CD14-positive monocyte (primary cell): ENCODE measurements at regions not wholly inside any gene's neighbourhood (a gene's known extent, or its start where the extent isn't known, plus 50 kb on each side); places are given as distances from the start of the nearest gene placed in this dataset.

Experiments
- DNase-seq, 3 donors: peaks; one replicate each; pipeline ENCODE4 v3.0.0-alpha.2; 2011 to 2022
- H2AFZ ChIP-seq: 2 replicates; pipeline ENCODE4 v1.6.0; 2012; ENCODE audit warnings: mild to moderate bottlenecking, low read depth, low read length, inconsistent platforms; ENCODE audit not compliant: insufficient read depth, poor library complexity, severe bottlenecking
- H3K27ac ChIP-seq, 2 donors: 1 replicate in 1 of 2; 2 replicates in 1 of 2; pipeline ENCODE4 v1.5.1; 2012 to 2013; ENCODE audit warnings: low read length in 2 of 2, control low read depth in 1 of 2, inconsistent platforms in 1 of 2, low read depth in 1 of 2, mild to moderate bottlenecking in 1 of 2
- H3K27me3 ChIP-seq, 2 donors: one replicate each; pipeline versions ENCODE4 v1.6.0 to v1.6.1; 2011 to 2013; ENCODE audit warnings: low read length in 2 of 2; ENCODE audit not compliant: control insufficient read depth in 2 of 2, insufficient read depth in 2 of 2
- H3K36me3 ChIP-seq, 2 donors: replicated peaks in 1 of 2; 1 replicate in 1 of 2; 2 replicates in 1 of 2; pipeline versions ENCODE4 v1.5.1 to v1.6.1; 2012 to 2013; ENCODE audit warnings: low read length in 2 of 2, control low read depth in 1 of 2, inconsistent platforms in 1 of 2, mild to moderate bottlenecking in 1 of 2; ENCODE audit not compliant: insufficient read depth in 2 of 2, control insufficient read depth in 1 of 2
- H3K4me1 ChIP-seq, 2 donors: 1 replicate in 1 of 2; 2 replicates in 1 of 2; pipeline versions ENCODE4 v1.5.1 to v1.6.1; 2012 to 2013; ENCODE audit warnings: low read length in 2 of 2, control low read depth in 1 of 2, inconsistent platforms in 1 of 2, mild to moderate bottlenecking in 1 of 2, moderate library complexity in 1 of 2; ENCODE audit not compliant: insufficient read depth in 2 of 2, control insufficient read depth in 1 of 2
- H3K4me2 ChIP-seq: replicated peaks from 2 replicates; pipeline ENCODE3; 2012; ENCODE audit warnings: low read length, moderate library complexity, mild to moderate bottlenecking; ENCODE audit not compliant: poor library complexity, severe bottlenecking; ENCODE audit errors: extremely low read depth
- H3K4me3 ChIP-seq, 3 experiments: fragments of 200-600 bp in 1 of 3; sonication (generic) in 1 of 3; replicated peaks in 1 of 3; 1 replicate in 2 of 3; 2 replicates in 1 of 3; pipeline ENCODE4 v1.5.1; 2011 to 2013; ENCODE audit warnings: low read length in 3 of 3, mild to moderate bottlenecking in 3 of 3, control low read depth in 2 of 3, low read depth in 2 of 3, inconsistent platforms in 1 of 3, moderate library complexity in 1 of 3
- H3K79me2 ChIP-seq: 2 replicates; pipeline ENCODE4 v1.6.0; 2012; ENCODE audit warnings: mild to moderate bottlenecking, control low read depth, inconsistent platforms, low read length, moderate library complexity; ENCODE audit not compliant: insufficient read depth
- H3K9ac ChIP-seq: 2 replicates; pipeline ENCODE4 v1.6.0; 2017; ENCODE audit warnings: low read length, mild to moderate bottlenecking; ENCODE audit not compliant: insufficient read depth, poor library complexity, severe bottlenecking
- H3K9me3 ChIP-seq, 2 donors: replicated peaks in 1 of 2; 1 replicate in 1 of 2; 2 replicates in 1 of 2; pipeline versions ENCODE4 v1.5.1 to v1.6.1; 2012 to 2013; ENCODE audit warnings: low read length in 2 of 2, control low read depth in 1 of 2; ENCODE audit not compliant: control insufficient read depth in 1 of 2, insufficient read depth in 1 of 2
- H4K20me1 ChIP-seq: 2 replicates; pipeline ENCODE4 v1.6.0; 2012; ENCODE audit warnings: mild to moderate bottlenecking, low read length, control low read depth, moderate library complexity; ENCODE audit not compliant: insufficient read depth
- H3K27ac Mint-ChIP-seq, 7 donors: one replicate each; pipeline ENCODE4 v1.8.0; 2020; ENCODE audit warnings: mild to moderate bottlenecking in 7 of 7, mixed read lengths in 7 of 7, moderate library complexity in 6 of 7, inconsistent platforms in 2 of 7
- H3K27me3 Mint-ChIP-seq, 3 donors: one replicate each; pipeline ENCODE4 v1.8.0; 2021 to 2022; ENCODE audit warnings: low read depth in 3 of 3, mild to moderate bottlenecking in 3 of 3, mixed read lengths in 3 of 3, moderate library complexity in 3 of 3, inconsistent platforms in 1 of 3
- H3K36me3 Mint-ChIP-seq, 2 donors: one replicate each; pipeline ENCODE4 v1.8.0; 2020; ENCODE audit warnings: mixed read lengths in 2 of 2, inconsistent platforms in 1 of 2, mild to moderate bottlenecking in 1 of 2
- H3K4me1 Mint-ChIP-seq: one replicate; pipeline ENCODE4 v1.8.0; 2020; ENCODE audit warnings: mild to moderate bottlenecking, mixed read lengths
- H3K4me3 Mint-ChIP-seq, 2 donors: one replicate each; pipeline ENCODE4 v1.8.0; 2020; ENCODE audit warnings: mild to moderate bottlenecking in 2 of 2, mixed read lengths in 2 of 2, moderate library complexity in 1 of 2
- H3K9me3 Mint-ChIP-seq, 7 donors: one replicate each; pipeline ENCODE4 v1.8.0; 2020 to 2022; ENCODE audit warnings: mixed read lengths in 7 of 7, mild to moderate bottlenecking in 6 of 7, moderate library complexity in 6 of 7, inconsistent platforms in 2 of 7
- WGBS: methylation state at CpG from one replicate; pipeline ENCODE4 v1.1.5; 2013; ENCODE audit warnings: missing lambda C conversion rate; ENCODE audit not compliant: insufficient coverage; 5-methylcytosine and 5-hydroxymethylcytosine counted together
- intact Hi-C, 2 donors: fragments of 100-400 bp; cut with micrococcal nuclease; formaldehyde crosslinking; loops; one replicate each; pipeline versions ENCODE4 v1.15.0 to v1.15.1; 2023
- TF ChIP-seq, protein P1 (sequence below): fragments of 200-600 bp; IDR thresholded peaks from one replicate; pipeline ENCODE4 v1.8.0; 2022; ENCODE audit warnings: antibody characterized with exemption, mild to moderate bottlenecking

DNA sequence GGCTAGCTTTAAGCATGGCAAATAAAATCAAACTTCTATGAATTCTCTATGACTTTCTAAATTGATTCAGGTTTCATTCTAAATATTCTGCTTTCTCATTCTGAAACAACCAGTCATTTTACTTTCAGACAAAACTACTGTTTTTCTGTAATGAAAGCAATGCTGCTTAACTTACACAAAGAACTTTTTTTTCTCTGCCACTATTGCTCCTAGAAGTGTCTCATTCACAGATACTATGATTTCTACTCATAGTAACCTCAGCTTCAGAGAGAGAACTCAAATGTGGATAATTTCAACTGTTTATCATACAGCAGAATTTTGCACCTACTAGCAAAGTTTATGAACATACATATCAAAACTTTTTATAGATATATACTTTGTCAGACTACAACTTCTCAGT is 724.6 kb downstream of the SLITRK5 start:
- Histone ChIP-seq H3K9ac (no peak overlapping the region), H3K4me3 (no peak overlapping the region), H4K20me1 (no peaks in the 10 kb centered on the region), H3K4me1 (no peaks in the 10 kb centered on the region), H3K9me3 (peaks cover 0 to 10% of the 10 kb centered on the region in 2 donors), H3K27me3 (no peaks in the 10 kb centered on the region), H3K36me3 (no peaks in the 10 kb centered on the region), H3K27ac (no peak overlapping the region), H3K79me2 (no peaks in the 10 kb centered on the region), H3K4me2 (no peak overlapping the region), H2AFZ (no peak overlapping the region)
- Mint-ChIP-seq H3K4me1 (no peaks in the 10 kb centered on the region), H3K27me3 (no peaks in the 10 kb centered on the region), H3K4me3 (no peak overlapping the region), H3K27ac (no peak overlapping the region), H3K36me3 (no peaks in the 10 kb centered on the region), H3K9me3 (peaks cover under 1 to 9% (median 6%) of the 10 kb centered on the region in 7 donors)
- DNase-seq = no peak
- TF ChIP-seq, protein P1, sequence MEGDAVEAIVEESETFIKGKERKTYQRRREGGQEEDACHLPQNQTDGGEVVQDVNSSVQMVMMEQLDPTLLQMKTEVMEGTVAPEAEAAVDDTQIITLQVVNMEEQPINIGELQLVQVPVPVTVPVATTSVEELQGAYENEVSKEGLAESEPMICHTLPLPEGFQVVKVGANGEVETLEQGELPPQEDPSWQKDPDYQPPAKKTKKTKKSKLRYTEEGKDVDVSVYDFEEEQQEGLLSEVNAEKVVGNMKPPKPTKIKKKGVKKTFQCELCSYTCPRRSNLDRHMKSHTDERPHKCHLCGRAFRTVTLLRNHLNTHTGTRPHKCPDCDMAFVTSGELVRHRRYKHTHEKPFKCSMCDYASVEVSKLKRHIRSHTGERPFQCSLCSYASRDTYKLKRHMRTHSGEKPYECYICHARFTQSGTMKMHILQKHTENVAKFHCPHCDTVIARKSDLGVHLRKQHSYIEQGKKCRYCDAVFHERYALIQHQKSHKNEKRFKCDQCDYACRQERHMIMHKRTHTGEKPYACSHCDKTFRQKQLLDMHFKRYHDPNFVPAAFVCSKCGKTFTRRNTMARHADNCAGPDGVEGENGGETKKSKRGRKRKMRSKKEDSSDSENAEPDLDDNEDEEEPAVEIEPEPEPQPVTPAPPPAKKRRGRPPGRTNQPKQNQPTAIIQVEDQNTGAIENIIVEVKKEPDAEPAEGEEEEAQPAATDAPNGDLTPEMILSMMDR = no peak
- intact Hi-C loops = no loop called here

DNA sequence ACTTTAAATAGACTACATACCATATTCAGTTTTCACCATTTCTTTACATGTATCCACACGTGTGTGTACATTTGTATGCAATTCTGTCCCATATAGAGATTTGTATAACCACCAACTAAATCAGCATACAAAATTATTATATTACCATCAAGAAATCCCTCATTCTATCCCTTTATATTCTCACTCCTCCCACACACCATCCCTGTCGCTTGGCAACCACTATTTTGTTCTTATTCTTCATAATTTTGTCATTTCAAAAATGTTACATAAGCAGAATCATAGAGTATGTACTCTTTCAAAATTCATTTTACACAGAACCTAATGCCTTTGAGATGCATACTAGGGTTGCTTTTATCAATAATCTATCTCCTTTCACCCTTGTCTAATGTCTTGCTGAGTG is 740.5 kb downstream of the SLITRK5 start:
- H3K36me3 ChIP-seq = no peaks in the 10 kb centered on the region
- H3K27ac ChIP-seq = no peak overlapping the region
- peaks cover 0 to 5% of the 10 kb centered on the region in 2 donors for H3K9me3 ChIP-seq
- H3K27ac Mint-ChIP-seq = no peak overlapping the region
- H3K36me3 Mint-ChIP-seq = no peaks in the 10 kb centered on the region
- peaks cover 0 to 13% (median 2%) of the 10 kb centered on the region in 7 donors for H3K9me3 Mint-ChIP-seq
- H3K4me1 Mint-ChIP-seq = no peaks in the 10 kb centered on the region
- H3K27me3 ChIP-seq = no peaks in the 10 kb centered on the region
- H3K4me3 Mint-ChIP-seq = no peak overlapping the region
- no CpG with 5 or more reads among the region's 2 CpGs for WGBS
- DNase-seq = no peak
- H4K20me1 ChIP-seq = no peaks in the 10 kb centered on the region
- intact Hi-C loops = no loop called here
- no peaks in the 10 kb centered on the region for H3K27me3 Mint-ChIP-seq
- no peak overlapping the region for H3K9ac ChIP-seq
- no peaks in the 10 kb centered on the region for H3K4me1 ChIP-seq
- no peak overlapping the region for H3K4me3 ChIP-seq
- TF ChIP-seq, protein P1 = no peak
- H3K79me2 ChIP-seq = no peaks in the 10 kb centered on the region
- H3K4me2 ChIP-seq = no peak overlapping the region
- H2AFZ ChIP-seq = no peak overlapping the region
